ENCODE measurements at regions not wholly inside any gene's neighbourhood (a gene's known extent, or its start where the extent isn't known, plus 50 kb on each side); places are given as distances from the start of the nearest gene placed in this dataset.

GRCh38 chr14:101417434-101417833 lies 143.9 kb upstream of the DIO3 start:
- no peak for TF ChIP-seq EZH2phosphoT487 (IDR thresholded peaks at IDR 0.05; ENCODE audit: low read depth)
- no peak for TF ChIP-seq CTCF (IDR thresholded peaks at IDR 0.05; ENCODE audit: low read depth, low read length)
- no peak overlapping the region for H2AFZ ChIP-seq (ENCODE audit: low read depth, low read length)
- no peaks in the 10 kb centered on the region for H3K79me2 ChIP-seq (ENCODE audit: low read length)
- H3K36me3 ChIP-seq (replicated peaks; ENCODE audit: low read depth, low read length): no peaks in the 10 kb centered on the region
- H3K9me3 ChIP-seq (ENCODE audit: insufficient read depth, low read length): no peaks in the 10 kb centered on the region
- no peak overlapping the region for H3K27ac ChIP-seq (ENCODE audit: low read length)
- no peaks in the 10 kb centered on the region for H4K20me1 ChIP-seq (ENCODE audit: insufficient read depth, low read length)
- no peak overlapping the region for H3K4me3 ChIP-seq (ENCODE audit: low read length)
- peaks cover 2% of the 10 kb centered on the region; the same call in 1 of the 2 replicates for H3K27me3 ChIP-seq (ENCODE audit: low read depth, low read length)
- no peak overlapping the region for H3K9ac ChIP-seq (ENCODE audit: low read length)
- H3K4me2 ChIP-seq (ENCODE audit: low read length): no peak overlapping the region
- no peaks in the 10 kb centered on the region for H3K4me1 ChIP-seq (ENCODE audit: low read length)

- no peak overlapping the region for H3K9ac ChIP-seq (ENCODE audit: low read length)
- H3K79me2 ChIP-seq (ENCODE audit: low read length): no peaks in the 10 kb centered on the region
- H3K4me2 ChIP-seq (ENCODE audit: low read length): no peak overlapping the region
- H3K4me3 ChIP-seq (ENCODE audit: low read length): no peak overlapping the region
- no peak for TF ChIP-seq CTCF (IDR thresholded peaks at IDR 0.05; ENCODE audit: low read depth, low read length)
- TF ChIP-seq EZH2phosphoT487 (IDR thresholded peaks at IDR 0.05; ENCODE audit: low read depth): no peak
- peaks cover 2% of the 10 kb centered on the region; the same call in 1 of the 2 replicates for H3K27me3 ChIP-seq (ENCODE audit: low read depth, low read length)
- H4K20me1 ChIP-seq (ENCODE audit: insufficient read depth, low read length): no peaks in the 10 kb centered on the region
- H3K4me1 ChIP-seq (ENCODE audit: low read length): no peaks in the 10 kb centered on the region
- no peak overlapping the region for H3K27ac ChIP-seq (ENCODE audit: low read length)
- no peak overlapping the region for H2AFZ ChIP-seq (ENCODE audit: low read depth, low read length)
- no peaks in the 10 kb centered on the region for H3K36me3 ChIP-seq (replicated peaks; ENCODE audit: low read depth, low read length)
- H3K9me3 ChIP-seq (ENCODE audit: insufficient read depth, low read length): no peaks in the 10 kb centered on the region
Measured at GRCh38 chr14:101418601-101419000, 142.7 kb upstream of the DIO3 start.

GRCh38 chr14:101426466-101426865 lies 134.8 kb upstream of the DIO3 start:
- no peaks in the 10 kb centered on the region for H3K4me1 ChIP-seq (ENCODE audit: low read length)
- no peak overlapping the region for H3K4me3 ChIP-seq (ENCODE audit: low read length)
- H3K4me2 ChIP-seq (ENCODE audit: low read length): no peak overlapping the region
- no peaks in the 10 kb centered on the region for H3K79me2 ChIP-seq (ENCODE audit: low read length)
- TF ChIP-seq CTCF (IDR thresholded peaks at IDR 0.05; ENCODE audit: low read depth, low read length) (no peak), EZH2phosphoT487 (IDR thresholded peaks at IDR 0.05; ENCODE audit: low read depth) (no peak)
- H3K27ac ChIP-seq (ENCODE audit: low read length): no peak overlapping the region
- H4K20me1 ChIP-seq (ENCODE audit: insufficient read depth, low read length): no peaks in the 10 kb centered on the region
- H3K27me3 ChIP-seq (ENCODE audit: low read depth, low read length): no peaks in the 10 kb centered on the region
- no peaks in the 10 kb centered on the region for H3K9me3 ChIP-seq (ENCODE audit: insufficient read depth, low read length)
- no peak overlapping the region for H2AFZ ChIP-seq (ENCODE audit: low read depth, low read length)
- H3K36me3 ChIP-seq (replicated peaks; ENCODE audit: low read depth, low read length): no peaks in the 10 kb centered on the region
- H3K9ac ChIP-seq (ENCODE audit: low read length): no peak overlapping the region

GRCh38 chr14:101428409-101428808 lies 132.9 kb upstream of the DIO3 start:
- Histone ChIP-seq H3K36me3 (replicated peaks; ENCODE audit: low read depth, low read length) (no peaks in the 10 kb centered on the region), H3K79me2 (ENCODE audit: low read length) (no peaks in the 10 kb centered on the region), H4K20me1 (ENCODE audit: insufficient read depth, low read length) (no peaks in the 10 kb centered on the region), H3K27ac (ENCODE audit: low read length) (no peak overlapping the region), H3K4me2 (ENCODE audit: low read length) (no peak overlapping the region), H3K9ac (ENCODE audit: low read length) (no peak overlapping the region), H3K9me3 (ENCODE audit: insufficient read depth, low read length) (no peaks in the 10 kb centered on the region), H3K4me1 (ENCODE audit: low read length) (no peaks in the 10 kb centered on the region), H2AFZ (ENCODE audit: low read depth, low read length) (no peak overlapping the region), H3K27me3 (ENCODE audit: low read depth, low read length) (no peaks in the 10 kb centered on the region), H3K4me3 (ENCODE audit: low read length) (no peak overlapping the region)
- TF ChIP-seq EZH2phosphoT487 (IDR thresholded peaks at IDR 0.05; ENCODE audit: low read depth) (no peak), CTCF (IDR thresholded peaks at IDR 0.05; ENCODE audit: low read depth, low read length) (no peak)

Data from OCI-LY3 (cell line).